OCI-LY1 (cell line): ENCODE measurements at regions not wholly inside any gene's neighbourhood (a gene's known extent, or its start where the extent isn't known, plus 50 kb on each side); places are given as distances from the start of the nearest gene placed in this dataset.
"Not testable (repeated sequence)": the region's sequence is repeated elsewhere in the genome, so short reads cannot be mapped to it uniquely, and the experiment has no call there.

Source experiments
- EZH2 ChIP-seq: fragments of 200-600 bp; sonication (generic), shearing (Covaris generic); IDR thresholded peaks from 2 replicates; pipeline ENCODE4 v1.8.0; 2017; ENCODE audit warnings: borderline replicate concordance, mixed run types, mild to moderate bottlenecking, antibody characterized with exemption, low read length, moderate library complexity, mixed read lengths
- TF ChIP-seq, protein P1 (sequence below): fragments of 200-600 bp; sonication (generic), shearing (Covaris generic); IDR thresholded peaks from 2 replicates; pipeline ENCODE4 v1.5.1; 2017; ENCODE audit warnings: mild to moderate bottlenecking, antibody characterized with exemption, low read length, moderate library complexity, mixed read lengths

GRCh38 chr1:106389160-106389559 lies 667.3 kb upstream of the PRMT6 start:
- TF ChIP-seq, protein P1, sequence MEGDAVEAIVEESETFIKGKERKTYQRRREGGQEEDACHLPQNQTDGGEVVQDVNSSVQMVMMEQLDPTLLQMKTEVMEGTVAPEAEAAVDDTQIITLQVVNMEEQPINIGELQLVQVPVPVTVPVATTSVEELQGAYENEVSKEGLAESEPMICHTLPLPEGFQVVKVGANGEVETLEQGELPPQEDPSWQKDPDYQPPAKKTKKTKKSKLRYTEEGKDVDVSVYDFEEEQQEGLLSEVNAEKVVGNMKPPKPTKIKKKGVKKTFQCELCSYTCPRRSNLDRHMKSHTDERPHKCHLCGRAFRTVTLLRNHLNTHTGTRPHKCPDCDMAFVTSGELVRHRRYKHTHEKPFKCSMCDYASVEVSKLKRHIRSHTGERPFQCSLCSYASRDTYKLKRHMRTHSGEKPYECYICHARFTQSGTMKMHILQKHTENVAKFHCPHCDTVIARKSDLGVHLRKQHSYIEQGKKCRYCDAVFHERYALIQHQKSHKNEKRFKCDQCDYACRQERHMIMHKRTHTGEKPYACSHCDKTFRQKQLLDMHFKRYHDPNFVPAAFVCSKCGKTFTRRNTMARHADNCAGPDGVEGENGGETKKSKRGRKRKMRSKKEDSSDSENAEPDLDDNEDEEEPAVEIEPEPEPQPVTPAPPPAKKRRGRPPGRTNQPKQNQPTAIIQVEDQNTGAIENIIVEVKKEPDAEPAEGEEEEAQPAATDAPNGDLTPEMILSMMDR = not testable (repeated sequence)
- TF ChIP-seq EZH2 = not testable (repeated sequence)
